ENCODE measurements at regions not wholly inside any gene's neighbourhood (a gene's known extent, or its start where the extent isn't known, plus 50 kb on each side); places are given as distances from the start of the nearest gene placed in this dataset.

GRCh38 chr2:59000796-59001195 is 759.7 kb upstream of the FANCL start:
- no peak overlapping the region for H3K4me3 ChIP-seq
- DNase-seq: no peak
- TF ChIP-seq CTCF (IDR thresholded peaks at IDR 0.05): no peak
- no peaks in the 10 kb centered on the region for H3K36me3 ChIP-seq
- H3K27ac ChIP-seq: no peak overlapping the region
- H3K4me1 ChIP-seq: no peaks in the 10 kb centered on the region
- no peaks in the 10 kb centered on the region for H3K9me3 ChIP-seq
- intact Hi-C loops (cut with DNase I): no loop called here
- no peaks in the 10 kb centered on the region for H3K27me3 ChIP-seq (ENCODE audit: low read depth)
- ATAC-seq: no peak

- no peaks in the 10 kb centered on the region for H3K4me1 ChIP-seq
- H3K27me3 ChIP-seq (ENCODE audit: low read depth): no peaks in the 10 kb centered on the region
- no peak overlapping the region for H3K27ac ChIP-seq
- intact Hi-C loops (cut with DNase I): no loop called here
- H3K9me3 ChIP-seq: no peaks in the 10 kb centered on the region
- TF ChIP-seq CTCF (IDR thresholded peaks at IDR 0.05): no peak
- H3K4me3 ChIP-seq: no peak overlapping the region
- H3K36me3 ChIP-seq: no peaks in the 10 kb centered on the region
- no peak for ATAC-seq
- no peak for DNase-seq
Measured at GRCh38 chr2:58992062-58992706, 751.1 kb upstream of the FANCL start.

- H3K4me3 ChIP-seq: no peak overlapping the region
- no peaks in the 10 kb centered on the region for H3K4me1 ChIP-seq
- H3K27me3 ChIP-seq (ENCODE audit: low read depth): no peaks in the 10 kb centered on the region
- ATAC-seq (no peak), DNase-seq (no peak)
- H3K27ac ChIP-seq: no peak overlapping the region
- intact Hi-C loops (cut with DNase I): no loop called here
- H3K9me3 ChIP-seq: no peaks in the 10 kb centered on the region
- TF ChIP-seq CTCF (IDR thresholded peaks at IDR 0.05): no peak
- H3K36me3 ChIP-seq: no peaks in the 10 kb centered on the region
Measured at GRCh38 chr2:58991357-58991756, 750.2 kb upstream of the FANCL start.

GRCh38 chr2:58985541-58985940 is 744.4 kb upstream of the FANCL start:
- Histone ChIP-seq H3K4me3 (no peak overlapping the region), H3K27ac (no peak overlapping the region), H3K27me3 (ENCODE audit: low read depth) (no peaks in the 10 kb centered on the region), H3K9me3 (no peaks in the 10 kb centered on the region), H3K4me1 (no peaks in the 10 kb centered on the region), H3K36me3 (no peaks in the 10 kb centered on the region)
- no peak for TF ChIP-seq CTCF (IDR thresholded peaks at IDR 0.05)
- DNase-seq (no peak), ATAC-seq (no peak)
- intact Hi-C loops (cut with DNase I): no loop called here

GRCh38 chr2:58984731-58985130 is 743.6 kb upstream of the FANCL start:
- no peak overlapping the region for H3K4me3 ChIP-seq
- no peaks in the 10 kb centered on the region for H3K4me1 ChIP-seq
- no peak for TF ChIP-seq CTCF (IDR thresholded peaks at IDR 0.05)
- H3K36me3 ChIP-seq: no peaks in the 10 kb centered on the region
- intact Hi-C loops (cut with DNase I): no loop called here
- no peak overlapping the region for H3K27ac ChIP-seq
- H3K27me3 ChIP-seq (ENCODE audit: low read depth): no peaks in the 10 kb centered on the region
- ATAC-seq (no peak), DNase-seq (no peak)
- H3K9me3 ChIP-seq: no peaks in the 10 kb centered on the region
